Vagina (tissue), 2 donors: ENCODE measurements at regions not wholly inside any gene's neighbourhood (a gene's known extent, or its start where the extent isn't known, plus 50 kb on each side); places are given as distances from the start of the nearest gene placed in this dataset.

Source experiments
- DNase-seq, 2 donors: peaks; one replicate each; pipeline ENCODE4 v3.0.0-alpha.2; 2017; ENCODE audit errors: extremely low spot score in 2 of 2
- H3K27ac ChIP-seq: fragments of 200-600 bp; sonication (generic); one replicate; pipeline ENCODE4 v1.5.1; 2019
- H3K27me3 ChIP-seq: fragments of 200-600 bp; sonication (generic); one replicate; pipeline ENCODE4 v1.5.1; 2019
- H3K36me3 ChIP-seq, 2 donors: fragments of 200-600 bp; sonication (generic); one replicate each; pipeline ENCODE4 v1.5.1; 2017 to 2019
- H3K4me1 ChIP-seq: fragments of 200-600 bp; sonication (generic); one replicate; pipeline ENCODE4 v1.5.1; 2019
- H3K4me3 ChIP-seq, 2 donors: fragments of 200-600 bp; sonication (generic); 1 replicate in 1 of 2; 2 replicates in 1 of 2; pipeline ENCODE4 v1.5.1; 2016 to 2019
- H3K9me3 ChIP-seq: fragments of 200-600 bp; sonication (generic); one replicate; pipeline ENCODE4 v1.5.1; 2019
- CTCF ChIP-seq, 3 experiments: fragments of 450-650 bp in 2 of 3; fragments of 200-600 bp in 1 of 3; sonication (generic) in 1 of 3; IDR thresholded peaks; one replicate each; pipeline ENCODE4 v1.5.1; 2017 to 2019; ENCODE audit warnings: antibody characterized with exemption in 3 of 3, mild to moderate bottlenecking in 2 of 3, moderate library complexity in 2 of 3
- POLR2A ChIP-seq, 2 donors: fragments of 450-650 bp; IDR thresholded peaks; one replicate each; pipeline ENCODE4 v1.6.1; 2017; ENCODE audit warnings: antibody characterized with exemption in 2 of 2, mild to moderate bottlenecking in 2 of 2, moderate library complexity in 2 of 2
- POLR2AphosphoS5 ChIP-seq, 2 donors: sonication (generic); formaldehyde crosslinking; IDR thresholded peaks; one replicate each; pipeline ENCODE4 v1.9.0; 2017; ENCODE audit warnings: antibody characterized with exemption in 2 of 2, mild to moderate bottlenecking in 2 of 2, low read depth in 1 of 2; ENCODE audit not compliant: insufficient read depth in 1 of 2
- intact Hi-C: fragments of 100-400 bp; cut with DNase I; formaldehyde crosslinking; loops from one replicate; pipeline ENCODE4 v1.15.1; 2023

GRCh38 chr22:48941903-48942575 lies 885.6 kb downstream of the BRD1 start:
- no peak overlapping the region for H3K27ac ChIP-seq
- H3K4me3 ChIP-seq, result no peak overlapping the region
- no peaks in the 10 kb centered on the region for H3K27me3 ChIP-seq
- DNase-seq, result peak; percentile 64 to 90
- no peaks in the 10 kb centered on the region for H3K9me3 ChIP-seq
- intact Hi-C loops, result no loop called here
- TF ChIP-seq CTCF (IDR thresholded peaks at IDR 0.05) (no peak), POLR2A (IDR thresholded peaks at IDR 0.05) (no peak), POLR2AphosphoS5 (IDR thresholded peaks at IDR 0.05; ENCODE audit: insufficient read depth in 1 of 2, low read depth in 1 of 2) (no peak)
- no peaks in the 10 kb centered on the region for H3K36me3 ChIP-seq
- no peaks in the 10 kb centered on the region for H3K4me1 ChIP-seq

GRCh38 chr22:48941033-48941902 lies 886.4 kb downstream of the BRD1 start:
- no peak for TF ChIP-seq POLR2AphosphoS5 (IDR thresholded peaks at IDR 0.05; ENCODE audit: insufficient read depth in 1 of 2, low read depth in 1 of 2)
- TF ChIP-seq POLR2A (IDR thresholded peaks at IDR 0.05), result no peak
- TF ChIP-seq CTCF (IDR thresholded peaks at IDR 0.05), result no peak
- no peak overlapping the region for H3K4me3 ChIP-seq
- H3K4me1 ChIP-seq, result no peaks in the 10 kb centered on the region
- DNase-seq, result peak in 1 of 2 donors; percentile 69
- no peaks in the 10 kb centered on the region for H3K36me3 ChIP-seq
- no peaks in the 10 kb centered on the region for H3K27me3 ChIP-seq
- intact Hi-C loops, result no loop called here
- no peak overlapping the region for H3K27ac ChIP-seq
- H3K9me3 ChIP-seq, result no peaks in the 10 kb centered on the region

GRCh38 chr22:48940266-48941032 lies 887.2 kb downstream of the BRD1 start:
- no peak for TF ChIP-seq POLR2AphosphoS5 (IDR thresholded peaks at IDR 0.05; ENCODE audit: insufficient read depth in 1 of 2, low read depth in 1 of 2)
- no peak for TF ChIP-seq POLR2A (IDR thresholded peaks at IDR 0.05)
- TF ChIP-seq CTCF (IDR thresholded peaks at IDR 0.05), result no peak
- Histone ChIP-seq H3K4me1 (no peaks in the 10 kb centered on the region), H3K9me3 (no peaks in the 10 kb centered on the region), H3K4me3 (no peak overlapping the region), H3K36me3 (no peaks in the 10 kb centered on the region), H3K27ac (no peak overlapping the region), H3K27me3 (no peaks in the 10 kb centered on the region)
- DNase-seq, result peak; percentile 44 to 88
- intact Hi-C loops, result no loop called here

GRCh38 chr22:48939441-48940265 lies 888.0 kb downstream of the BRD1 start:
- Histone ChIP-seq H3K36me3 (no peaks in the 10 kb centered on the region), H3K9me3 (no peaks in the 10 kb centered on the region), H3K4me3 (no peak overlapping the region), H3K27ac (no peak overlapping the region), H3K4me1 (no peaks in the 10 kb centered on the region), H3K27me3 (no peaks in the 10 kb centered on the region)
- peak; percentile 37 to 87 for DNase-seq
- no peak for TF ChIP-seq POLR2A (IDR thresholded peaks at IDR 0.05)
- TF ChIP-seq POLR2AphosphoS5 (IDR thresholded peaks at IDR 0.05; ENCODE audit: insufficient read depth in 1 of 2, low read depth in 1 of 2), result no peak
- no peak for TF ChIP-seq CTCF (IDR thresholded peaks at IDR 0.05)
- intact Hi-C loops, result no loop called here
